ENCODE measurements at regions not wholly inside any gene's neighbourhood (a gene's known extent, or its start where the extent isn't known, plus 50 kb on each side); places are given as distances from the start of the nearest gene placed in this dataset.
"Not testable (repeated sequence)": the region's sequence is repeated elsewhere in the genome, so short reads cannot be mapped to it uniquely, and the experiment has no call there.

DNA sequence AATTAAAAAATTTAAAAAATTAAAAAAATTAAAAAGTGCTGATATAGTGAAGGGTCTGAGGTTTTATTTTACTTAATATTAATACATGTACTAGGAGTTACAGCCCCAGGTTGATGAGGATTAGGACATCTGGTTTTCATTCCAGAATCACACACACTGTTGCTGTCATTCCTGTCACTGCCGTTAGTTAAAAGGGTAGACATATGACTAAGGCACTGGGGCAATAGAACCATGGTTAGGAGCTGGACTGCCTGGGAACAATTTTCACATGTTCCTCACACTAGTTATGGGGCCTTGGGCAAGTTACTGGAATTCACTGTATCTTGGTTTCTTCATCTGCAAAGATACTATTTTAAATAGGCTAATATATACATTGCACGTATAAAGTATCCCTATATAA lies 191.8 kb upstream of the DPYD start:
- DNase-seq (ENCODE audit: extremely low read depth in 1 of 11, low read depth in 9 of 11, low spot score in 4 of 11): no peak

DNA sequence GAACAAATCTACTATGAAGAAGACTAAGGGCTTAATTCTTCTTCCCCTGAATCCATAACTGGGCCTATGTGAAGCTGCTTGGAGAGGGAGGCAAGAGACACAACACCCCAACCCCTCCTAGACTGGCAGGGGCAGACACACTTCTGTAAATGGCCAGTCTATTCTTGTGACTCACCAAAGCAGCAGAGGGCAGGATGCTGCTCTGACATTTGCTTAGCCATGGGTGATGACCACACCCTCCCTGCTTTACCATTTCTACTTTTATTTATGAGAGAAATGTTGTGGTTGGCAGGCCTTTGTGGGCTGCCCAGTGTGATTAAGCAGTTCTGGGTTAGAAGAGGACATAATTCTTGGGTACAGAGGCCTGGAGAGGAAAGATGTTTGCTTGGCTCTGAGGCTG lies 189.8 kb upstream of the DPYD start:
- DNase-seq (ENCODE audit: extremely low read depth in 1 of 11, low read depth in 9 of 11, low spot score in 4 of 11): no peak

DNA sequence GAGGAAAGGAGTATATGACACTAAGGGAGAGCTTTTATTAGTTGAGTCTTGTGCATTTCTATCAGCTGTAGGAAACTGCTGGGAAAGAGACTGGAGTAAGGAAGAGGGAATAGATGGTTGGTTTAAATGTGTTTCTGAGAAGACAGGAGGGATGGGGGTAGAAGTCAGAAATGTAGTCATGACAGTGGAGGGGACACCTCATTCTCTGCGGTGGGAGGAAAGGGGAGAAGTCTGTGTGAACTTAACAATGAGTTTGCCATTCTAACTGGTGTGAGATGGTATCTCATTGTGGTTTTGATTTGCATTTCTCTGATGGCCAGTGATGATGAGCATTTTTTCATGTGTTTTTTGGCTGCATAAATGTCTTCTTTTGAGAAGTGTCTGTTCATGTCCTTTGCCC lies 187.5 kb upstream of the DPYD start:
- DNase-seq (ENCODE audit: extremely low read depth in 1 of 11, low read depth in 9 of 11, low spot score in 4 of 11): not testable (repeated sequence)

DNA sequence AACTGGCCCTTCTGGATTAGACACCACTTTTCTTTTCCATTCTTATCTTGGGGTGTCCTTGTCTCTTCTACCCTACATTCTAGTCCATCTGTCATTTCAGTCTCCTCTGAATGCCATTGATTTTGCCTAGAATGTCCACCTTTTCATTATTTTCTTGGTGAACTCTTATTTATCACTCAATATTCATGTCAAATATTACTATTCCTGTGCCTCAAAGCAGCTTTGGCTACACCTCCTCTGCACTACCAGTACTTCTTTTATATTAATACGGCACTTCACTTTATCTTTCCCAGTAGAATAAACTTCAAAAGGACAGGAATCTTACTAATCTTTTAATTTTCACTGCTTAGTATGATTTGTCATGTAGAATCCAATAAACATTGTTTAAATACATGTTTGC lies 186.4 kb upstream of the DPYD start:
- no peak for DNase-seq (ENCODE audit: extremely low read depth in 1 of 11, low read depth in 9 of 11, low spot score in 4 of 11)

DNA sequence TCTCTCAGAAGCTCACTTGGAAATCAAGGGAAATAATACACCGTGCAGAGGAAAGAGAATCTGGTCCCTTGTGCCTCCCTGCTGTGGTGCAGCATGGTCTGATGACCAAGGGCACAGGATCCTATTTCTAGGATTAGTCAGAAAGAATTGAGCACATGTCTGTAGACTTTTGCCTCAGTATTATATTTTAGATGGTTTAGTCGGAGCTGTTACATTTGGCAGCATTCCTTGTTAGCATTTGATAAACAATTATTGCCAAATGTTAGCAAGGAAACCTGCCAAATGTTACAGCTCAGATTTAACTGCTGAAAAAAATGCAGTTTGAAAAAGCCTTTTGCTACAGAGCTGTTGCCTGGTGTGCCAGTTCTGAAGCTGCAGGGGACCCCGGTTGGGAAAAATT lies 183.5 kb upstream of the DPYD start:
- DNase-seq (ENCODE audit: extremely low read depth in 1 of 11, low read depth in 9 of 11, low spot score in 4 of 11): peak in 3 of 11 donors; percentile 0 to 11 (median 5)

DNA sequence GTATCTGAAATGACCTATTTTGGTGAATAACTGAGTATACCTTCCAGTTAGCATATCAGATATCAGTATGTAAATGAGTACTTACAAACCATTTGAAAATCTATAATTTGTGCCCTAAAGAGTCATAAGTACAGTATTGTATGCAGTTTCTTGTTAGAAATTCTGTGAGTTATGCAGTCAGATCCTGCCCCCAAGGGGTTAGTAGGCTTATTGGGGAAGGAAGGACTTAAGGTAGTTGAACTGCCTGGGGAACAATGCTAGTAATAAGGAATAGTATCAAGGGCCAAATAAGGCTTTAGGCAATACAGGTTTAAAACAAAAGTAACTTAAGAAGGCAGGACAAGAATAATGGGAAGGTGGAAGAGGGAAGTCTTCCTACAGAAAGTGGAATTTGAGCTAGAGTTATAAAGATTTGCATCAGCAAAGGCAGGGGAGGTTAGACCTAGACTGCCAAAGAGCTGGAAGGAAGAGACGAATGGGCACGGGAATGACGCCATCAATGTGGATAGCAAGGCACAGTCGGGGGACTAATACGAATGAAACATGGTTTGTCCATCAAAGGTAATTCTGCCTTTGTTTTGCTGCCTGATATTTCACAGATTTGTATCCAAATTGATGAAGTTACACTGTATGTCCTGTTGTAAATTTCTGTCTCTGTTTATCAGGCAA lies 182.9 kb upstream of the DPYD start:
- peak in 1 of 11 donors; percentile 1 for DNase-seq (ENCODE audit: extremely low read depth in 1 of 11, low read depth in 9 of 11, low spot score in 4 of 11)

DNA sequence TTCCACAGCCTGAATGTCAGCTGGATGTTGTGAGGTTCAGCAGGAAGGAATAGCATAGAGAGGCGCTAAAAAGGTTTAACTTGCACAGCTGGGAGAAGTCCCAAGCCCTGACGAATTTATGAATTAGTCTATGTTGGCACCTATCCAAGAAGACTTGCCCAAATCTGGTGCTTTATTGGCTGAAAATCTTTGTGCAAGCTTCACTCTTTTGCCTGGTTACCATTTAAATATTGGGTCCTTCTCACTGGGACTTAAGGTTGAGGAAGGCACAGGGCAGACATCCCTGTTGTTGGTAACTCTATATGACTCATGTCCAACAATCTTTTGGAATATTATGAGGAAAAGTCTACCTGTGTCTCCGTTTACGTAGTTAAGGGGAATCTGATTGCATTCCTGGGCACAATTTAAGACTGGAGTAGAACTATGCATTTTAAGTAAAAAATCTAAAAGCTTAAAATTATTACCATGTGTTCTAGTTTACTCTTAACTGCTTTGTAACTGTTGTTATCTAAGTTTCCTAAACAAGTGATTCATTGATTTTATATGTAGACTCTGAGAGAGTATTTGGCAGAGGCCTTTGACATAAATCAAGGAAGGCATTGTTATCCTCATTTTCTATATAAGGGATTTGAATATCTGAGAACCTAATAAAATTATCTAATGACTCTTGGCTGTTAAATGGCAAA lies 181.7 kb upstream of the DPYD start:
- DNase-seq (ENCODE audit: extremely low read depth in 1 of 11, low read depth in 9 of 11, low spot score in 4 of 11): no peak

DNA sequence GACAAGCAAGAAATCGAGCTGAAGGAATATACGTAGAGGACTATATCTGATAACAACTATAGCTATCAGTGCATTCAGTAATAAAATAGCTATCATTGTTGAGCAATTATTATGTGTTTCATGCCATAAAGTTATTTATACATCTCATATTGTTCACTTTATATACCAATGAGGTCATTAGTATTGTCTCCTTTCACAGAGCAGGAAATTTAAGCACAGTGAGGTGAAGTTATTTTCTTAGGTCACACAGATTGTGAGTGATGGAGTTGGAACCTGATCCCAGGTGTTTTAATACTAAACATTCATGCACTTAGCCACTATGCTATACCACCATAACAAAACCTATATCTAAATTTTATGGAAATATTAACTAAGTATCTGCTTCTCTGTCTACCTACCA lies 180.5 kb upstream of the DPYD start:
- no peak for DNase-seq (ENCODE audit: extremely low read depth in 1 of 11, low read depth in 9 of 11, low spot score in 4 of 11)

DNA sequence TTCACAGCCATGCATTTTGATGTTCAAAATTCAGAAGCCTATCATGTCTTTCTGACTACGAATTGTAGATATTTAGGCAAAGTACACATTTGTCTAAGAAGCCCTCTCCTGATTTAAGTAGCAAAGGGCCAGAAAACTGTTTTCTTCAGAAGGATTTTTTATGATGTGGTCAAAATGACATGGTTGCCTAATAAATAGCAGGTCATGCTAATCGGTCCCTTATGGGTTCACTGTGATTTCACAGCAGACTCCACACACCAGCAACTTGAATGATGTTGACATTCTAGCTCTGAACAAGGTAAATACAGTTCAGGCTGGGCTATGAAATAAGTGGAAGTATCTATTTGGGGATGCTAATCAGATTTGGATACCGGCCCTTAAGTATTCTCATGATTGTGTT lies 178.7 kb upstream of the DPYD start:
- DNase-seq (ENCODE audit: extremely low read depth in 1 of 11, low read depth in 9 of 11, low spot score in 4 of 11): no peak

DNA sequence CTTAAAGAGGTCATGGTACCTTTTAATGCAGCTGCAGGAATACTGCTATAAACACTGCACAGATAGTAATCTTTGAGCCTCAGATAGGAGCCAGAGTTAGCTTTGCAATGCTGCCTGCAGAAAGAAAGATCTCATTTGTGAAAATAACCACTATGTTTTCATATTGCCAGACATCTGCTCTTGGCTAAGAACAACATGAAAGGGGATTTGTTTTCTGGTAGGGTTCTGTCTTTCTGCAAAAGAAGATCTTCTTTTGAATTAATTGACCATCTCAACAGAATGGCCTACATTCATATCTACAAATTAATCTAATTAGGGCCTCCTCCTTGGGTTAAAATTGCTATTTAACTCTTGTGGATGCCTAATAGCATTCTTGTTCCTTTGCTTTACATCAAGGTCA lies 177.6 kb upstream of the DPYD start:
- DNase-seq (ENCODE audit: extremely low read depth in 1 of 11, low read depth in 9 of 11, low spot score in 4 of 11): no peak

DNA sequence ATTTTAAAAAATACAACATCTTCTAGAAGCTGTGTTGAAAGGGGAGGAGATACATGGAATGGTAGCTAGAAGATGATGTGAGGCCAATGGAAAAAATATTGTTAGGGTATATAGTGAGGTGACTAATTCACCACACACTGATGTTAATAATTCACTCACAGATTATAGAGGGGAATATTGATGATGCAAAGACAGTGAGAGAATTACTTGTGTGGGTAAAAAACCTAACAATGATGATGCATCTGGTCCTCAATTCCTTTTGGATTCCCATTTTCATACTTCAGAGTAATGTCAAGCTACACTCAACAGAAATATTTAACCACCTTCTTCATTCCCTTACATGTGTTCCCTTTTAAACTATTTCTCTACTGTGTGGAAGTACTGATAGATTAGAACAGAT lies 169.5 kb upstream of the DPYD start:
- no peak for DNase-seq (ENCODE audit: extremely low read depth in 1 of 11, low read depth in 9 of 11, low spot score in 4 of 11)

DNA sequence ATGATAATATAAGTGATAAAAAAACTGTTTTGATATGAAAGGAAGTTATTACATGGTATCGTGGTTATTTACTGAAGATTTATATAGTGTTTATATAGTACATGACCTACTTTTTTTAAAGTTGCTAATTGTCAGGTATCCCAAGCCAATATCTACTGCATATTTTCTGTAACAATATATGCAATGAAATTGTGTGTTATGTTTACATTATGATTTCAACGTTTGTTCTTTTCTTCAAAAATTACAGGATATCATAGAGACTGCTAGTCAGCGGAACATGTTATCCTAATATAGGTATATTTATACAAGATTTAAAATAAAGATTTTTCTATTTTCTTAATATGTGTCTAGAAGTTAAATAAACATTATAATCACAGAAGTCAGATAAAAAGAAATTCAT lies 167.5 kb upstream of the DPYD start:
- no peak for DNase-seq (ENCODE audit: extremely low read depth in 1 of 11, low read depth in 9 of 11, low spot score in 4 of 11)

DNA sequence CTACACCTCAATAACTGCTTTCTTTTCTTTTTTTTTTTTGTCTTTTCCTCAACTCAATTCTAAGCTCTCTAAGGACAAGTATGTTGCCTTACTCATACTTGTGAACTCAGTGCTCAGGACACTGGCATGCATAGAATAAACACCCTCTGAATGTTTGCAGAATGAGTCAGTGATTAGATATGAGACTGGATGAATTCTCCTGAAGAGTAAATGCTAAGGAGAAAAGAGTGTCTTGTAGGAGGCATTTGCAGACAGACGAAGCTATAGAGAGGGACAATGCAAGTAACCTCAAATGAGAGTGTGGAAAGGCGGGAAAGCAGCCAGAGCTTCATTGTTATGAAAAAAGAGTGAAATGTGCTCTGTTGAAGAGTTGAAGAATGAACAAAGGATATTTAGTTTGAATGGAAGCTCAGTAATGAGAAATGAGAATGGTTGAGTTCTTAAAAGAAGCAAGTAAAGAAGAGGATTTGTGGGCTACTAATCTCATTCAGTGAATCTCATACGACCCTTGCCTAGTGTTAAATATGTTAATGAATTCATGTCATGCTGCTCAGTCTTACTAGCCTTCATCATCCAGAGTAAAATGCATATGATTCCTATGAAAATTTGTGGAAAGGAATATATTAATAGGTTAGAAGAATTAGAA lies 166.1 kb upstream of the DPYD start:
- no peak for DNase-seq (ENCODE audit: extremely low read depth in 1 of 11, low read depth in 9 of 11, low spot score in 4 of 11)

DNA sequence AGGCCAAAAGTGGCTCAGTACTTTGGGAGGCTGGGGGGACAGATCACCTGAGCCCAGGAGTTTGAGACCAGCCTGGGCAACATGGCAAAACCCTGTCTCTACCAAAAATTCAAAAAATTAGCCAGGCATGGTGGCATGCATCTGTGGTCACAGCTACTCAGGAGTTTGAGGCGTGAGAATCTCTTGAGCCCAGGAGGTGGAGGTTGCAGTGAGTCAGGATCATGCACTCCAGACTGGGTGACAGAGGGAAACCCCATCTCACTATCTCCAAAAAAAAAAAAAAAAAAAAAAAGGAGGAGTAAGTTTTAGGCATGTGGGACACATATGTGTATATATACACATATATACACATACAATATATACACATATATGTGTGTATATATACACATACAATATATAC lies 165.3 kb upstream of the DPYD start:
- no peak for DNase-seq (ENCODE audit: extremely low read depth in 1 of 11, low read depth in 9 of 11, low spot score in 4 of 11)

DNA sequence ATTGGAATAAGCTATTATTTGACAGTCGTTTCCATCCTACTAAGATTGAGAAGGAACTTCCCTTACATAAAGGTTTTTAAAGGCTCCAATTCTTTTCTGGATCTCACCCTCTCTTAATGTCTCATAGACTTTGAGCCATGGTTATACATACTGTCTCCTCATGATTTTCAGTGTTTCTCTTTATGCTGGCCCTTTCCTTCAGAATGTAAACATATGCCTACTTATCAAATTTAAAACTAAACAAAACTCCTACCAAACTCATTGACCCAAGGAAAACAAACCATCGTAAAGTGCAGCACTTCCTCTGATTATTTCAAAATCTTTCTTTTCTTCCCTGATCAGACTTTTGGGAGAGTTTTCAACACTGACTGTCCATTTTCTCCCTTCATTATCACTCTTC lies 163.4 kb upstream of the DPYD start:
- DNase-seq (ENCODE audit: extremely low read depth in 1 of 11, low read depth in 9 of 11, low spot score in 4 of 11): no peak

DNA sequence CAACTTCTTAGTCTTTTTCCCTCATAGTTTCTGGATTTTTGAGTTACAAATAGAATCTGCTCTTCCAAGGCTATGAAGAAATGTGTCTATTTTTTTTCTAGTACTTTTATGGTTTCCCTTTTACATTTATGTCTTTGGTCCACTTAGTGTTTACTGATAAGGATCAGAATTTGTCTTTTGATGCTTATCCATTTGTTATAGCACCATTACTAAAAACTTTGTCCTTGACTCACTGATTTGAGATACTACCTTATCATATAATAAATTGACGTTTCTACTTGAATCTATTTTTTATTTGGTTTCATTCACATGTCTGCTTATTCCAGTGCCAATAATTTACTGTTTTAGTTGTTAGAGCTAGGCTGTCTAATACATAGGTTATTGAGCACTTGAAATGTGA lies 161.1 kb upstream of the DPYD start:
- DNase-seq (ENCODE audit: extremely low read depth in 1 of 11, low read depth in 9 of 11, low spot score in 4 of 11): no peak

DNA sequence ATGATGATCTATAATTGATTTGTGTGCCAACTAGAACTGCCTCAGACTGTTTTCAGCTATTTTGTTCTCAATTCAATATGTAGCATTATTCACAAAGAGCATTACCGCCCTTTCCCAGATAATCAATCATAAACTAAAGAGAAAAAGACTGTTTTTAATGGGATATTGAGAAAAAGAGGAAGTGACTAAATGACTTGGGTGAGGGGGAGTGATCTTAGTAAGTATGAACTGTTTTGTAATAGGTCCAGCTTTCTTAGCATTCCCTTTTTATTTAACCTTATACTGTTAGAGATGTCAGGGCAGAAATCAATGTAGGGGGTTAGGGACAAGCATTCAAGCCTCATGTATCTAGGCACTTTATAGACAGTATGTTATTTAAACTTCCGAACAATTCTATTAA lies 157.8 kb upstream of the DPYD start:
- DNase-seq (ENCODE audit: extremely low read depth in 1 of 11, low read depth in 9 of 11, low spot score in 4 of 11): no peak

DNA sequence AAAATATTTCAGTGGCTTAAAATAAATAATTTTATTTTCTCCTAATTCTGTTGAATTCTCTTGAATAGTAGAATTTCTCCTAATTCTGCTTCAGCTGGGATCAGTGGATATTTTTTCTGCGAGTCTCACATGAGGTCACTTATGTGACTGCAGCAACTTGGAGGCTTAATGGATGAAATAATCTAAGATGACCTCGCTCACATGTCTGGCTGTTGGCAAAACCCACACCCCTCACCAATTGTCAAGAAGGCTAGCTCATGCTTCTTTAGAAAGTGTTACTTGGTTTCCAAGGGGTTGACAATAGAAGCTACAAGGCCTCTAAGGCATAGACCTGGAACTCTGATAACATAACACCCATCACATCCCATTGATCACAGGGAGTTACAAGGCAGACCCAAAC lies 156.9 kb upstream of the DPYD start:
- no peak for DNase-seq (ENCODE audit: extremely low read depth in 1 of 11, low read depth in 9 of 11, low spot score in 4 of 11)

DNA sequence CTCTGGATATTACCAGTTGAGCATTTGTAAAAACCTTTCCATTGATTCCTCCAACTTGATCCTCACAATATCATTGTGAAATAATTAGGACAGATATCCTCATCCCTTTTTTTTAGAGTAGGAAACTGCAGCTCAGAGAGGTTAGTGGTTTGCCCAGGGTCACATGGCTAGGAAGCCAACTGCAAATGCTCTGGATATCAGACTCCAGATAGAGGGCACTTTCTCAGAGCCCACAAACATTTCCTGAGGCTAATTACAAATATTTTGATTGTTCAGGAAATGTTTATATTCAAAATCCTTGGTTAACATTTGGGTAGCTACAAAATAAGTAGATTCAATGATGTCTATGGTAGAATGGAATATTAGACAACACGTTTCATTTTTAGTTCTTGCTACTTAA lies 154.8 kb upstream of the DPYD start:
- no peak for DNase-seq (ENCODE audit: extremely low read depth in 1 of 11, low read depth in 9 of 11, low spot score in 4 of 11)

DNA sequence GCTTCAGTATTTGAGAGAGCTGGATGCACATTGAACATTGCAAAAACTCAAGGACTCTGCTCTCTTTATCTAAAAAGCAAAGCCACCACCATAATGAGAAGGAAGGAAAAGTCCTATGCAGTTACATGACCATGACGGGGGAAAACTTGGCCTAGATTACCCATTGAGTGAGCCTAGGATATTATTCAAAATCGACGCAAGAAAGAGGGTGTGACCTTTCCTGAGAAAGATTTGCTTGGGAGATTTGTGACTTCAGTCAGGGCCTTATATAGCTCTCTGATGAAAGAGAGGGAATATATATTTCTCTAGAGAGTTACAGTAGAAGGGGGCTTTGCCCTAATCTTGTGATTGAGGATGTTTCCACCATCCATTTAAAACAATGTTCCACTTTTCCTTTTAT lies 153.0 kb upstream of the DPYD start:
- no peak for DNase-seq (ENCODE audit: extremely low read depth in 1 of 11, low read depth in 9 of 11, low spot score in 4 of 11)

DNA sequence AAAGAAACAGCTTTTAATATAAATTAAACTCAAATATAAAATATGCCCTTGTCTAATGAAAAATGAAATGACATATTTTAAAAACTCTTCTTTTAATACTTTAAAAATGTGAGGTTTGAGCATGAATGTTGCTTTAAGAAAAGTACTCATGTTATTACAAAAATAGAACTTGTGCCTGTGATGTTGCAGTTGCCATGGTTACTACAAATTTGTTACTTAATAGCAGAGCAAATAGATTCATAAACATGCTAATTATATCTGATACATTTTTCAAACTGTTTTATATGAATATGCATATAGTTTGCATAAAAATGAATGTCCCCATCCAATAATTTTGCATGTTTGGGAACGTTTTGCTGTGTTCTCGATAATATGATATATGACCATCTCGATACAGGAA lies 152.3 kb upstream of the DPYD start:
- DNase-seq (ENCODE audit: extremely low read depth in 1 of 11, low read depth in 9 of 11, low spot score in 4 of 11): no peak
